HCT116 (cell line): ENCODE measurements at regions not wholly inside any gene's neighbourhood (a gene's known extent, or its start where the extent isn't known, plus 50 kb on each side); places are given as distances from the start of the nearest gene placed in this dataset.

Source experiments
- ATAC-seq: fragments of 200-7000 bp; cut with Tn5 transposase; 2 replicates; pipeline ENCODE4 v1.9.1; 2020; ENCODE audit warnings: mild to moderate bottlenecking, moderate library complexity
- BruUV-seq: library from RNA; stranded (reverse); fragments of 400-500 nt; replicated peaks from 2 replicates; lab custom pipeline; 2021; lab: Mats Ljungman, UMichigan
- CTCF ChIA-PET: fragments of 300-600 bp; sonication (Branson Sonifier 250); formaldehyde crosslinking; loops from one replicate; lab custom pipeline; 2021; ENCODE audit warnings: antibody characterized with exemption; lab: Charles Lee
- POLR2A ChIA-PET: fragments of 300-600, 350-600 bp; sonication (Branson Sonifier 250); formaldehyde crosslinking; loops from one replicate; lab custom pipeline; 2021; ENCODE audit warnings: antibody characterized with exemption; lab: Charles Lee
- RAD21 ChIA-PET, 2 experiments: fragments of 300-600 bp; sonication (Branson Sonifier 250); formaldehyde crosslinking; loops; one replicate each; lab custom pipeline; 2023; ENCODE audit warnings: low total read pairs in 2 of 2; ENCODE audit not compliant: uncharacterized antibody in 2 of 2, unreplicated experiment in 2 of 2, low non-redundant PET in 1 of 2; lab: Charles Lee
- DNase-seq: peaks from one replicate; pipeline ENCODE4 v3.0.0-alpha.2; 2010; ENCODE audit warnings: low read depth, low spot score
- H2AFZ ChIP-seq: fragments of 200-600 bp; shearing (Covaris generic), sonication (generic); 2 replicates; pipeline ENCODE4 v1.6.1; 2017; ENCODE audit warnings: low read depth, mixed run types, mixed read lengths, antibody characterized with exemption, low read length; ENCODE audit not compliant: poor library complexity, severe bottlenecking
- H3K27ac ChIP-seq: 2 replicates; pipeline ENCODE4 v1.5.1; 2012; ENCODE audit warnings: low read depth, low read length
- H3K27me3 ChIP-seq: fragments of 200-600 bp; sonication (generic); 2 replicates; pipeline ENCODE4 v1.6.1; 2016; ENCODE audit warnings: mixed run types, low read length, mixed read lengths; ENCODE audit not compliant: insufficient read depth
- H3K36me3 ChIP-seq, 2 experiments: fragments of 200-500 bp in 1 of 2; fragments of 200-600 bp in 1 of 2; sonication (Bioruptor generic) in 1 of 2; sonication (generic) in 1 of 2; 2 replicates each; pipeline versions ENCODE4 v1.5.1 to v1.6.1; 2014 to 2016; ENCODE audit warnings: low read length in 2 of 2, inconsistent platforms in 1 of 2, mixed read lengths in 1 of 2, mixed run types in 1 of 2; ENCODE audit not compliant: insufficient read depth in 2 of 2, control insufficient read depth in 1 of 2
- H3K4me1 ChIP-seq, 2 experiments: fragments of 200-600 bp in 1 of 2; sonication (generic) in 1 of 2; 2 replicates each; pipeline versions ENCODE4 v1.5.1 to v1.6.1; 2012 to 2017; ENCODE audit warnings: low read length in 2 of 2, inconsistent platforms in 1 of 2, mild to moderate bottlenecking in 1 of 2, mixed read lengths in 1 of 2, mixed run types in 1 of 2, moderate library complexity in 1 of 2; ENCODE audit not compliant: insufficient read depth in 2 of 2, control insufficient read depth in 1 of 2
- H3K4me2 ChIP-seq: fragments of 200-600 bp; sonication (generic); 2 replicates; pipeline ENCODE4 v1.6.1; 2017; ENCODE audit warnings: mixed run types, low read length, mixed read lengths
- H3K4me3 ChIP-seq, 2 experiments: fragments of 200-600 bp in 1 of 2; sonication (generic) in 1 of 2; replicated peaks in 1 of 2; 2 replicates each; pipeline ENCODE4 v1.5.1; 2011 to 2016; ENCODE audit warnings: low read length in 2 of 2, control low read depth in 1 of 2, low read depth in 1 of 2, mild to moderate bottlenecking in 1 of 2, mixed read lengths in 1 of 2, mixed run types in 1 of 2
- H3K79me2 ChIP-seq: fragments of 200-600 bp; sonication (generic); 2 replicates; pipeline ENCODE4 v1.6.1; 2017; ENCODE audit warnings: mild to moderate bottlenecking, mixed run types, low read length, moderate library complexity, mixed read lengths; ENCODE audit not compliant: insufficient read depth
- H3K9ac ChIP-seq: fragments of 200-600 bp; sonication (generic); 2 replicates; pipeline ENCODE4 v1.6.1; 2016; ENCODE audit warnings: low read length, mixed read lengths
- H3K9me2 ChIP-seq: fragments of 200-600 bp; sonication (generic), shearing (Covaris generic); 2 replicates; pipeline ENCODE4 v1.6.1; 2017; ENCODE audit warnings: mixed run types, mild to moderate bottlenecking, moderate library complexity; ENCODE audit not compliant: insufficient read depth
- H3K9me3 ChIP-seq, 2 experiments: fragments of 200-500 bp in 1 of 2; fragments of 200-600 bp in 1 of 2; sonication (Bioruptor generic) in 1 of 2; sonication (generic) in 1 of 2; 2 replicates each; pipeline ENCODE4 v1.6.1; 2014 to 2017; ENCODE audit warnings: low read length in 2 of 2, mixed read lengths in 2 of 2, inconsistent platforms in 1 of 2, low read depth in 1 of 2, mild to moderate bottlenecking in 1 of 2, mixed run types in 1 of 2, moderate library complexity in 1 of 2; ENCODE audit not compliant: control insufficient read depth in 1 of 2, insufficient read depth in 1 of 2
- H4K20me1 ChIP-seq: fragments of 200-600 bp; sonication (generic), shearing (Covaris generic); 2 replicates; pipeline ENCODE4 v1.6.1; 2017; ENCODE audit warnings: mixed run types, mild to moderate bottlenecking, moderate library complexity; ENCODE audit not compliant: insufficient read depth
- ATF3 ChIP-seq: IDR thresholded peaks from 2 replicates; pipeline ENCODE4 v1.6.1; 2012
- CEBPB ChIP-seq: IDR thresholded peaks from 2 replicates; pipeline ENCODE4 v1.6.1; 2012; ENCODE audit warnings: low read depth
- EGR1 ChIP-seq: IDR thresholded peaks from 2 replicates; pipeline ENCODE4 v1.6.1; 2012; ENCODE audit warnings: low read depth
- ELF1 ChIP-seq: IDR thresholded peaks from 2 replicates; pipeline ENCODE4 v1.6.1; 2012; ENCODE audit warnings: low read depth, borderline replicate concordance
- EZH2 ChIP-seq: fragments of 200-600 bp; sonication (generic); IDR thresholded peaks from 2 replicates; pipeline ENCODE4 v1.6.1; 2017; ENCODE audit warnings: antibody characterized with exemption, mixed run types
- FOSL1 ChIP-seq: IDR thresholded peaks from 2 replicates; pipeline ENCODE4 v1.6.1; 2012; ENCODE audit warnings: low read depth
- JUND ChIP-seq: IDR thresholded peaks from 2 replicates; pipeline ENCODE4 v1.6.1; 2012
- POLR2A ChIP-seq: IDR thresholded peaks from 2 replicates; pipeline ENCODE4 v1.7.0; 2011; ENCODE audit warnings: borderline replicate concordance; ENCODE audit not compliant: insufficient read depth, insufficient read length; ENCODE audit errors: extremely low read depth
- POLR2AphosphoS5 ChIP-seq: IDR thresholded peaks from 2 replicates; pipeline ENCODE4 v1.6.1; 2011; ENCODE audit warnings: mild to moderate bottlenecking, low read depth, low read length, moderate library complexity
- REST ChIP-seq: IDR thresholded peaks from 2 replicates; pipeline ENCODE4 v1.6.1; 2012; ENCODE audit warnings: low read depth
- SP1 ChIP-seq: IDR thresholded peaks from 2 replicates; pipeline ENCODE4 v1.6.1; 2012; ENCODE audit warnings: low read depth
- SRF ChIP-seq: IDR thresholded peaks from 2 replicates; pipeline ENCODE4 v1.6.1; 2012; ENCODE audit warnings: low read depth
- TCF7L2 ChIP-seq: IDR thresholded peaks from 2 replicates; pipeline ENCODE4 v1.7.0; 2011; ENCODE audit warnings: borderline replicate concordance, inconsistent platforms; ENCODE audit not compliant: insufficient read depth, insufficient read length; ENCODE audit errors: extremely low read depth
- ZBTB33 ChIP-seq: IDR thresholded peaks from 2 replicates; pipeline ENCODE4 v1.6.1; 2011; ENCODE audit warnings: mild to moderate bottlenecking, low read length, moderate library complexity; ENCODE audit not compliant: insufficient replicate concordance; ENCODE audit errors: extremely low read depth
- ZNF274 ChIP-seq: fragments of 200-500 bp; sonication (Bioruptor generic); IDR thresholded peaks from 2 replicates; pipeline ENCODE4 v1.6.1; 2014; ENCODE audit warnings: mild to moderate bottlenecking, low read depth, low read length, inconsistent platforms
- intact Hi-C: fragments of 100-400 bp; cut with micrococcal nuclease; formaldehyde crosslinking; loops from 2 replicates; pipeline ENCODE4 v1.10.0; 2022
- TF ChIP-seq, protein P1 (sequence below): IDR thresholded peaks from 2 replicates; pipeline ENCODE4 v1.6.1; 2012

GRCh38 chr7:94130716-94131115 is 126.6 kb upstream of the BET1 start:
- H3K4me1 ChIP-seq: no peaks in the 10 kb centered on the region
- intact Hi-C loops: no loop called here
- H3K9me3 ChIP-seq: no peaks in the 10 kb centered on the region
- ChIA-PET POLR2A (no interaction called here), CTCF (no interaction called here), RAD21 (no interaction called here)
- DNase-seq (no peak), ATAC-seq (no peak)
- no peak overlapping the region for H3K9ac ChIP-seq
- H2AFZ ChIP-seq: no peak overlapping the region
- no peak overlapping the region for H3K4me3 ChIP-seq
- TF ChIP-seq POLR2A (no peak), CEBPB (no peak), EZH2 (no peak), ZNF274 (no peak), FOSL1 (no peak), SP1 (no peak), ATF3 (no peak), JUND (no peak)
- no peak overlapping the region for H3K27ac ChIP-seq
- no peak overlapping the region for H3K4me2 ChIP-seq
- H4K20me1 ChIP-seq: no peaks in the 10 kb centered on the region
- no peaks in the 10 kb centered on the region for H3K36me3 ChIP-seq
- H3K9me2 ChIP-seq: no peaks in the 10 kb centered on the region
- H3K79me2 ChIP-seq: no peaks in the 10 kb centered on the region
- no TSS peak for BruUV-seq
- peaks cover 27% of the 10 kb centered on the region for H3K27me3 ChIP-seq

DNA sequence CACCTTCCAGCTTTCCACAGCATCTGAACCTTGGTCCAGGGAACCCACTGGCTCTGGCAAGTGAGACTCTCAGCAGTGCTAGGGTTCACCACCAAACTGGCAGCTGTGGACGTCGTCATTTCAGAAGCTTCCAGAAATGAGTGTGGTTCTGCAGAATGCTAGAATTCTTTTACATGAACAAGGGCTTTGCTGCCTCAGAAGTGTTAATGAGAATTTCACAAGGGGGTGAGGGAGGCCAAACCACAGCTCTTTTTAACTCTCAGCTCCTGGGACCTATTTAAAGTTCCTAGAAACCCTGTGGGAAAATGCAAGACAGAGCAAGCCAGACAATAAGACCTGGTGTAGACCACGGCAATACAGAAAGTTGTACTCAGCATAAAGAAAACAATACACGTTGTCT is 129.3 kb upstream of the BET1 start:
- Histone ChIP-seq H3K79me2 (no peaks in the 10 kb centered on the region), H3K9ac (no peak overlapping the region), H3K9me3 (no peaks in the 10 kb centered on the region), H3K27ac (no peak overlapping the region), H3K4me3 (no peak overlapping the region), H3K27me3 (peaks cover 46% of the 10 kb centered on the region), H3K4me2 (no peak overlapping the region), H3K4me1 (no peaks in the 10 kb centered on the region), H2AFZ (no peak overlapping the region), H4K20me1 (no peaks in the 10 kb centered on the region), H3K9me2 (no peaks in the 10 kb centered on the region), H3K36me3 (no peaks in the 10 kb centered on the region)
- no peak for DNase-seq
- no peak for ATAC-seq
- POLR2A ChIA-PET: no interaction called here
- CTCF ChIA-PET: no interaction called here
- RAD21 ChIA-PET: no interaction called here
- BruUV-seq: no TSS peak
- intact Hi-C loops: no loop called here
- no peak for TF ChIP-seq POLR2AphosphoS5
- TF ChIP-seq SRF: no peak
- TF ChIP-seq EGR1: no peak
- TF ChIP-seq, protein P1, sequence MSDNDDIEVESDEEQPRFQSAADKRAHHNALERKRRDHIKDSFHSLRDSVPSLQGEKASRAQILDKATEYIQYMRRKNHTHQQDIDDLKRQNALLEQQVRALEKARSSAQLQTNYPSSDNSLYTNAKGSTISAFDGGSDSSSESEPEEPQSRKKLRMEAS: no peak
- no peak for TF ChIP-seq ZBTB33
- no peak for TF ChIP-seq REST
- TF ChIP-seq ELF1: no peak
- TF ChIP-seq EZH2: no peak
- no peak for TF ChIP-seq TCF7L2
- TF ChIP-seq ZNF274: no peak
